Endothelial cell (in vitro differentiated cells): ENCODE measurements at regions not wholly inside any gene's neighbourhood (a gene's known extent, or its start where the extent isn't known, plus 50 kb on each side); places are given as distances from the start of the nearest gene placed in this dataset.

ENCODE experiments used
- DNase-seq: peaks from one replicate; pipeline ENCODE4 v3.0.0; 2021; ENCODE audit warnings: low spot score
- H3K27ac Mint-ChIP-seq: one replicate; pipeline ENCODE4 v1.8.0; 2021; ENCODE audit warnings: mixed read lengths, inconsistent platforms; ENCODE audit not compliant: unreplicated experiment
- H3K27me3 Mint-ChIP-seq: one replicate; pipeline ENCODE4 v1.8.0; 2021; ENCODE audit warnings: mild to moderate bottlenecking, moderate library complexity, mixed read lengths, inconsistent platforms; ENCODE audit not compliant: unreplicated experiment
- H3K36me3 Mint-ChIP-seq: one replicate; pipeline ENCODE4 v1.8.0; 2021; ENCODE audit warnings: mild to moderate bottlenecking, low read depth, mixed read lengths, inconsistent platforms; ENCODE audit not compliant: unreplicated experiment
- H3K4me1 Mint-ChIP-seq: one replicate; pipeline ENCODE4 v1.8.0; 2021; ENCODE audit warnings: mild to moderate bottlenecking, mixed read lengths, inconsistent platforms; ENCODE audit not compliant: unreplicated experiment
- H3K4me3 Mint-ChIP-seq: one replicate; pipeline ENCODE4 v1.8.0; 2021; ENCODE audit warnings: mild to moderate bottlenecking, mixed read lengths, inconsistent platforms; ENCODE audit not compliant: unreplicated experiment
- H3K9me3 Mint-ChIP-seq: one replicate; pipeline ENCODE4 v1.8.0; 2021; ENCODE audit warnings: mixed read lengths, inconsistent platforms; ENCODE audit not compliant: unreplicated experiment
- CTCF ChIP-seq: fragments of 200-600 bp; sonication (generic); IDR thresholded peaks from one replicate; pipeline ENCODE4 v1.5.0; 2021; ENCODE audit warnings: antibody characterized with exemption; ENCODE audit not compliant: unreplicated experiment

- no peak for TF ChIP-seq CTCF
- no peaks in the 10 kb centered on the region for H3K4me1 Mint-ChIP-seq
- no peak overlapping the region for H3K4me3 Mint-ChIP-seq
- H3K27ac Mint-ChIP-seq: no peak overlapping the region
- peaks cover 4% of the 10 kb centered on the region for H3K36me3 Mint-ChIP-seq
- peaks cover 6% of the 10 kb centered on the region for H3K27me3 Mint-ChIP-seq
- H3K9me3 Mint-ChIP-seq: peaks cover 4% of the 10 kb centered on the region
- DNase-seq: no peak
These were observed 219.0 kb downstream of the ANAPC1 start for GRCh38 chr2:111665011-111665410.

GRCh38 chr2:111665551-111666116 lies 218.4 kb downstream of the ANAPC1 start:
- Mint-ChIP-seq H3K9me3 (peaks cover 4% of the 10 kb centered on the region), H3K4me1 (no peaks in the 10 kb centered on the region), H3K36me3 (peaks cover 4% of the 10 kb centered on the region), H3K27me3 (peaks cover 5% of the 10 kb centered on the region), H3K27ac (no peak overlapping the region), H3K4me3 (no peak overlapping the region)
- TF ChIP-seq CTCF: no peak
- DNase-seq: no peak

- no peak for DNase-seq
- Mint-ChIP-seq H3K4me3 (no peak overlapping the region), H3K36me3 (peaks cover 4% of the 10 kb centered on the region), H3K27ac (no peak overlapping the region), H3K9me3 (peaks cover 4% of the 10 kb centered on the region), H3K4me1 (no peaks in the 10 kb centered on the region), H3K27me3 (peaks cover 5% of the 10 kb centered on the region)
- TF ChIP-seq CTCF: no peak
These were observed 217.8 kb downstream of the ANAPC1 start for GRCh38 chr2:111666160-111666559.

- Mint-ChIP-seq H3K27ac (no peak overlapping the region), H3K36me3 (peaks cover 4% of the 10 kb centered on the region), H3K27me3 (peaks cover 2% of the 10 kb centered on the region), H3K9me3 (peaks cover 4% of the 10 kb centered on the region), H3K4me1 (no peaks in the 10 kb centered on the region), H3K4me3 (no peak overlapping the region)
- DNase-seq: no peak
- no peak for TF ChIP-seq CTCF
These were observed 217.0 kb downstream of the ANAPC1 start for GRCh38 chr2:111667001-111667400.

- H3K27me3 Mint-ChIP-seq: peaks cover 2% of the 10 kb centered on the region
- no peak overlapping the region for H3K4me3 Mint-ChIP-seq
- H3K27ac Mint-ChIP-seq: no peak overlapping the region
- no peaks in the 10 kb centered on the region for H3K4me1 Mint-ChIP-seq
- H3K36me3 Mint-ChIP-seq: peaks cover 4% of the 10 kb centered on the region
- TF ChIP-seq CTCF: no peak
- H3K9me3 Mint-ChIP-seq: peaks cover 4% of the 10 kb centered on the region
- peak; percentile 25 for DNase-seq
These were observed 216.3 kb downstream of the ANAPC1 start for GRCh38 chr2:111667542-111668273.
